Stimulated activated CD4-positive, alpha-beta T cell treated with anti-CD3 and anti-CD28 coated beads, Interleukin-1b, Interleukin-23, amount 100 ng/mL, for 24 hours (primary cell): ENCODE measurements at regions not wholly inside any gene's neighbourhood (a gene's known extent, or its start where the extent isn't known, plus 50 kb on each side); places are given as distances from the start of the nearest gene placed in this dataset.

Experiments
- DNase-seq, 4 experiments: peaks; one replicate each; pipeline ENCODE4 v3.0.0-alpha.2; 2020; ENCODE audit warnings: low read depth in 4 of 4, low spot score in 1 of 4

GRCh38 chr5:1951165-1951816 is 68.6 kb upstream of the IRX4 start:
- no peak for DNase-seq

GRCh38 chr5:1950708-1951103 is 68.0 kb upstream of the IRX4 start:
- no peak for DNase-seq

GRCh38 chr5:1950096-1950707 is 67.5 kb upstream of the IRX4 start:
- no peak for DNase-seq

GRCh38 chr5:1949253-1949652 is 66.5 kb upstream of the IRX4 start:
- no peak for DNase-seq

GRCh38 chr5:1948663-1949191 is 66.0 kb upstream of the IRX4 start:
- no peak for DNase-seq

GRCh38 chr5:1948111-1948510 is 65.4 kb upstream of the IRX4 start:
- DNase-seq, result no peak

GRCh38 chr5:1946776-1947175 is 64.1 kb upstream of the IRX4 start:
- no peak for DNase-seq

GRCh38 chr5:1946122-1946677 is 63.5 kb upstream of the IRX4 start:
- DNase-seq, result no peak

- DNase-seq, result no peak
Observed at GRCh38 chr5:1945606-1946005, 62.9 kb upstream of the IRX4 start.

- DNase-seq, result no peak
Observed at GRCh38 chr5:1944408-1944807, 61.7 kb upstream of the IRX4 start.

GRCh38 chr5:1943481-1943880 is 60.8 kb upstream of the IRX4 start:
- DNase-seq, result no peak

GRCh38 chr5:1942630-1943029 is 59.9 kb upstream of the IRX4 start:
- DNase-seq, result no peak

GRCh38 chr5:1942158-1942557 is 59.4 kb upstream of the IRX4 start:
- DNase-seq, result no peak

- DNase-seq, result no peak
Observed at GRCh38 chr5:1939256-1939655, 56.5 kb upstream of the IRX4 start.

- no peak for DNase-seq
Observed at GRCh38 chr5:1938310-1939000, 55.7 kb upstream of the IRX4 start.

GRCh38 chr5:1937590-1937989 is 54.9 kb upstream of the IRX4 start:
- DNase-seq, result no peak

GRCh38 chr5:1936901-1937300 is 54.2 kb upstream of the IRX4 start:
- DNase-seq, result no peak

- DNase-seq, result no peak
Observed at GRCh38 chr5:1936413-1936812, 53.7 kb upstream of the IRX4 start.

- no peak for DNase-seq
Observed at GRCh38 chr5:1934801-1935429, 52.2 kb upstream of the IRX4 start.

GRCh38 chr5:1934056-1934394 is 51.3 kb upstream of the IRX4 start:
- DNase-seq, result no peak

- DNase-seq, result no peak
Observed at GRCh38 chr5:1933364-1934055, 50.8 kb upstream of the IRX4 start.
